Transverse colon (tissue), 4 donors: ENCODE measurements at regions not wholly inside any gene's neighbourhood (a gene's known extent, or its start where the extent isn't known, plus 50 kb on each side); places are given as distances from the start of the nearest gene placed in this dataset.

Experiments
- CTCF ChIP-seq, 5 experiments: fragments of 200-600 bp in 3 of 5; fragments of 450-650 bp in 2 of 5; sonication (generic) in 3 of 5; IDR thresholded peaks; 1 replicate in 2 of 5; 2 replicates in 3 of 5; pipeline ENCODE4 v1.5.1; 2016 to 2017; ENCODE audit warnings: antibody characterized with exemption in 5 of 5, inconsistent platforms in 3 of 5, mild to moderate bottlenecking in 2 of 5, moderate library complexity in 1 of 5
- EP300 ChIP-seq: sonication (generic); formaldehyde crosslinking; IDR thresholded peaks from one replicate; pipeline ENCODE4 v1.6.1; 2017; ENCODE audit warnings: antibody characterized with exemption, low read depth
- POLR2AphosphoS5 ChIP-seq, 3 donors: sonication (generic); formaldehyde crosslinking; IDR thresholded peaks; one replicate each; pipeline ENCODE4 v1.6.1; 2016; ENCODE audit warnings: antibody characterized with exemption in 3 of 3

- TF ChIP-seq CTCF (IDR thresholded peaks at IDR 0.05) (no peak), POLR2AphosphoS5 (IDR thresholded peaks at IDR 0.05) (no peak), EP300 (no peak)
Measured at GRCh38 chr4:22048323-22048722, 99.8 kb upstream of the KCNIP4 start.
